HEK293 (cell line): ENCODE measurements at regions not wholly inside any gene's neighbourhood (a gene's known extent, or its start where the extent isn't known, plus 50 kb on each side); places are given as distances from the start of the nearest gene placed in this dataset.
"Not testable (repeated sequence)": the region's sequence is repeated elsewhere in the genome, so short reads cannot be mapped to it uniquely, and the experiment has no call there.

Source experiments
- CTCF ChIA-PET: fragments of 350-600 bp; formaldehyde crosslinking; extraction: SDS; loops from one replicate; lab custom pipeline; 2021; ENCODE audit warnings: antibody characterized with exemption; lab: Yijun Ruan, JAX
- POLR2A ChIA-PET: fragments of 300-600 bp; formaldehyde crosslinking; extraction: SDS; loops from one replicate; lab custom pipeline; 2020; ENCODE audit warnings: antibody characterized with exemption, inconsistent platforms; lab: Yijun Ruan, JAX
- H3K27ac ChIP-seq: fragments of 200-500 bp; sonication (Bioruptor generic); 2 replicates; pipeline ENCODE4 v1.5.1; 2014; ENCODE audit warnings: low read depth, low read length, control low read depth, inconsistent platforms; ENCODE audit errors: extremely low read depth
- H3K36me3 ChIP-seq, 2 experiments: fragments of 200-500 bp in 1 of 2; sonication (Bioruptor generic) in 1 of 2; 1 replicate in 1 of 2; 2 replicates in 1 of 2; pipeline ENCODE4 v1.5.1; 2014 to 2017; ENCODE audit warnings: inconsistent platforms in 2 of 2, low read length in 2 of 2; ENCODE audit not compliant: control insufficient read depth in 2 of 2, insufficient read depth in 1 of 2
- H3K4me1 ChIP-seq: fragments of 200-500 bp; sonication (Bioruptor generic); 2 replicates; pipeline ENCODE4 v1.5.1; 2014; ENCODE audit warnings: mild to moderate bottlenecking, low read length, inconsistent platforms; ENCODE audit not compliant: control insufficient read depth, insufficient read depth
- H3K4me3 ChIP-seq: 2 replicates; pipeline ENCODE4 v1.5.1; 2011; ENCODE audit warnings: low read depth, mild to moderate bottlenecking, control low read depth, low read length, moderate library complexity
- H3K9me3 ChIP-seq: fragments of 200-500 bp; sonication (Bioruptor generic); 2 replicates; pipeline ENCODE4 v1.5.1; 2014; ENCODE audit warnings: low read depth, low read length, inconsistent platforms; ENCODE audit not compliant: control insufficient read depth, insufficient read depth
- GLIS1 ChIP-seq: fragments of 450-650 bp; formaldehyde crosslinking; IDR thresholded peaks from 2 replicates; pipeline ENCODE4 v1.5.1; 2016; ENCODE audit warnings: missing biosample characterization, missing genetic modification characterization
- SP3 ChIP-seq: fragments of 450-650 bp; formaldehyde crosslinking; IDR thresholded peaks from 2 replicates; pipeline ENCODE4 v1.5.1; 2016; ENCODE audit warnings: missing biosample characterization, missing genetic modification characterization
- ZBTB44 ChIP-seq: fragments of 450-650 bp; IDR thresholded peaks from 2 replicates; pipeline ENCODE4 v1.5.1; 2018; ENCODE audit warnings: missing biosample characterization, mild to moderate bottlenecking, missing genetic modification characterization
- ZFHX2 ChIP-seq: fragments of 450-650 bp; formaldehyde crosslinking; conservative IDR thresholded peaks from 2 replicates; pipeline ENCODE4 v1.5.1; 2016; ENCODE audit warnings: missing biosample characterization, missing genetic modification characterization
- ZNF112 ChIP-seq: fragments of 450-650 bp; formaldehyde crosslinking; IDR thresholded peaks from 2 replicates; pipeline ENCODE4 v1.5.0; 2017; ENCODE audit warnings: missing biosample characterization, missing genetic modification characterization
- ZNF114 ChIP-seq: fragments of 450-650 bp; formaldehyde crosslinking; IDR thresholded peaks from 2 replicates; pipeline ENCODE4 v1.5.0; 2017; ENCODE audit warnings: missing biosample characterization, missing genetic modification characterization
- ZNF133 ChIP-seq: fragments of 450-650 bp; formaldehyde crosslinking; IDR thresholded peaks from 2 replicates; pipeline ENCODE4 v1.5.1; 2016; ENCODE audit warnings: missing biosample characterization, missing genetic modification characterization
- ZNF16 ChIP-seq: fragments of 450-650 bp; formaldehyde crosslinking; IDR thresholded peaks from 2 replicates; pipeline ENCODE4 v1.5.1; 2016; ENCODE audit warnings: low read depth, missing biosample characterization, missing genetic modification characterization
- ZNF211 ChIP-seq: fragments of 450-650 bp; formaldehyde crosslinking; IDR thresholded peaks from 2 replicates; pipeline ENCODE4 v1.5.1; 2016; ENCODE audit warnings: low read depth, missing biosample characterization, missing genetic modification characterization
- ZNF311 ChIP-seq: fragments of 450-650 bp; formaldehyde crosslinking; IDR thresholded peaks from 2 replicates; pipeline ENCODE4 v1.5.1; 2017; ENCODE audit warnings: missing biosample characterization, missing genetic modification characterization, borderline replicate concordance
- ZNF335 ChIP-seq: fragments of 450-650 bp; formaldehyde crosslinking; conservative IDR thresholded peaks from 2 replicates; pipeline ENCODE4 v1.5.1; 2016; ENCODE audit warnings: missing biosample characterization, missing genetic modification characterization
- ZNF350 ChIP-seq: fragments of 450-650 bp; formaldehyde crosslinking; IDR thresholded peaks from 2 replicates; pipeline ENCODE4 v1.5.0; 2017; ENCODE audit warnings: missing biosample characterization, mild to moderate bottlenecking, missing genetic modification characterization
- ZNF621 ChIP-seq: fragments of 450-650 bp; formaldehyde crosslinking; IDR thresholded peaks from 2 replicates; pipeline ENCODE4 v1.5.1; 2017; ENCODE audit warnings: missing biosample characterization, missing genetic modification characterization
- ZNF623 ChIP-seq: fragments of 450-650 bp; formaldehyde crosslinking; IDR thresholded peaks from 2 replicates; pipeline ENCODE4 v1.5.1; 2016; ENCODE audit warnings: missing biosample characterization, missing genetic modification characterization
- ZNF707 ChIP-seq: fragments of 450-650 bp; formaldehyde crosslinking; IDR thresholded peaks from 2 replicates; pipeline ENCODE4 v1.5.1; 2016; ENCODE audit warnings: missing biosample characterization, missing genetic modification characterization
- ZNF747 ChIP-seq: fragments of 450-650 bp; formaldehyde crosslinking; IDR thresholded peaks from 2 replicates; pipeline ENCODE4 v1.5.1; 2016; ENCODE audit warnings: missing biosample characterization, missing genetic modification characterization
- ZNF768 ChIP-seq: fragments of 450-650 bp; formaldehyde crosslinking; IDR thresholded peaks from 2 replicates; pipeline ENCODE4 v1.5.1; 2018; ENCODE audit warnings: missing biosample characterization, mild to moderate bottlenecking, missing genetic modification characterization
- TF ChIP-seq, protein P1 (sequence below): fragments of 450-650 bp; formaldehyde crosslinking; IDR thresholded peaks from 2 replicates; pipeline ENCODE4 v1.5.1; 2016; ENCODE audit warnings: missing biosample characterization, missing genetic modification characterization
- TF ChIP-seq, protein P2 (sequence below): fragments of 450-650 bp; formaldehyde crosslinking; IDR thresholded peaks from 2 replicates; pipeline ENCODE4 v1.5.1; 2016; ENCODE audit warnings: missing biosample characterization, missing genetic modification characterization

- H3K36me3 ChIP-seq, POLR2A ChIA-PET, H3K4me1 ChIP-seq, H3K9me3 ChIP-seq, H3K27ac ChIP-seq, H3K4me3 ChIP-seq, CTCF ChIA-PET: not testable (repeated sequence)
Measured at GRCh38 chr3:28627843-28628242, 279.2 kb upstream of the AZI2 start.

DNA sequence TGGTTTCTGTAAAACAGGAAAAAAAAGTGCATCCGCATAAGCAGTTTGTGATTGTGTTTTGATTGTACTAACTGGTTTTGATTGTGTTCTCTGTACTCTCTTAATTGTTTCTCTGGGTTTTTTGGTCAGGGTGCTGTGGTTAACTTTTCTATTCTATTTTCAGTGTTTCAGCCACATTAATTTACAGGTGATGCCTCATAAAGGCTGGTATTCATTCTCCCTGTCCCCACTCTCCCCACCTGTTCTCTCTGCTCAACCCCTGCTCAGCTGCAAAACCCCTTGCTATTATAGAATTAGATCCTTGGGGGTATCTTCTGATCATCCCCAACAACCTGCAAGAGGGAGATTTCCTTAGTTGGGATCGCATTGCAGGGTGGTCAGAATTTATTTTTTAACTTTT lies 285.4 kb upstream of the AZI2 start:
- H3K36me3 ChIP-seq: no peaks in the 10 kb centered on the region
- POLR2A ChIA-PET: no interaction called here
- H3K9me3 ChIP-seq: no peaks in the 10 kb centered on the region

GRCh38 chr3:28637742-28638141 lies 289.1 kb upstream of the AZI2 start:
- Histone ChIP-seq H3K4me1 (no peaks in the 10 kb centered on the region), H3K4me3 (no peak overlapping the region), H3K27ac (no peak overlapping the region), H3K9me3 (no peaks in the 10 kb centered on the region), H3K36me3 (no peaks in the 10 kb centered on the region)
- POLR2A ChIA-PET: no interaction called here
- CTCF ChIA-PET: no interaction called here
- no peak for TF ChIP-seq ZNF621 (tag by site-specific recombination)
- TF ChIP-seq ZNF623 (tag by site-specific recombination): no peak
- TF ChIP-seq ZNF211: no peak
- no peak for TF ChIP-seq ZBTB44
- no peak for TF ChIP-seq SP3 (tag by site-specific recombination)
- TF ChIP-seq, protein P1, sequence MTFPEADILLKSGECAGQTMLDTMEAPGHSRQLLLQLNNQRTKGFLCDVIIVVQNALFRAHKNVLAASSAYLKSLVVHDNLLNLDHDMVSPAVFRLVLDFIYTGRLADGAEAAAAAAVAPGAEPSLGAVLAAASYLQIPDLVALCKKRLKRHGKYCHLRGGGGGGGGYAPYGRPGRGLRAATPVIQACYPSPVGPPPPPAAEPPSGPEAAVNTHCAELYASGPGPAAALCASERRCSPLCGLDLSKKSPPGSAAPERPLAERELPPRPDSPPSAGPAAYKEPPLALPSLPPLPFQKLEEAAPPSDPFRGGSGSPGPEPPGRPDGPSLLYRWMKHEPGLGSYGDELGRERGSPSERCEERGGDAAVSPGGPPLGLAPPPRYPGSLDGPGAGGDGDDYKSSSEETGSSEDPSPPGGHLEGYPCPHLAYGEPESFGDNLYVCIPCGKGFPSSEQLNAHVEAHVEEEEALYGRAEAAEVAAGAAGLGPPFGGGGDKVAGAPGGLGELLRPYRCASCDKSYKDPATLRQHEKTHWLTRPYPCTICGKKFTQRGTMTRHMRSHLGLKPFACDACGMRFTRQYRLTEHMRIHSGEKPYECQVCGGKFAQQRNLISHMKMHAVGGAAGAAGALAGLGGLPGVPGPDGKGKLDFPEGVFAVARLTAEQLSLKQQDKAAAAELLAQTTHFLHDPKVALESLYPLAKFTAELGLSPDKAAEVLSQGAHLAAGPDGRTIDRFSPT (tag by site-specific recombination): no peak
- TF ChIP-seq ZNF350 (tag by site-specific recombination): no peak
- TF ChIP-seq, protein P2, sequence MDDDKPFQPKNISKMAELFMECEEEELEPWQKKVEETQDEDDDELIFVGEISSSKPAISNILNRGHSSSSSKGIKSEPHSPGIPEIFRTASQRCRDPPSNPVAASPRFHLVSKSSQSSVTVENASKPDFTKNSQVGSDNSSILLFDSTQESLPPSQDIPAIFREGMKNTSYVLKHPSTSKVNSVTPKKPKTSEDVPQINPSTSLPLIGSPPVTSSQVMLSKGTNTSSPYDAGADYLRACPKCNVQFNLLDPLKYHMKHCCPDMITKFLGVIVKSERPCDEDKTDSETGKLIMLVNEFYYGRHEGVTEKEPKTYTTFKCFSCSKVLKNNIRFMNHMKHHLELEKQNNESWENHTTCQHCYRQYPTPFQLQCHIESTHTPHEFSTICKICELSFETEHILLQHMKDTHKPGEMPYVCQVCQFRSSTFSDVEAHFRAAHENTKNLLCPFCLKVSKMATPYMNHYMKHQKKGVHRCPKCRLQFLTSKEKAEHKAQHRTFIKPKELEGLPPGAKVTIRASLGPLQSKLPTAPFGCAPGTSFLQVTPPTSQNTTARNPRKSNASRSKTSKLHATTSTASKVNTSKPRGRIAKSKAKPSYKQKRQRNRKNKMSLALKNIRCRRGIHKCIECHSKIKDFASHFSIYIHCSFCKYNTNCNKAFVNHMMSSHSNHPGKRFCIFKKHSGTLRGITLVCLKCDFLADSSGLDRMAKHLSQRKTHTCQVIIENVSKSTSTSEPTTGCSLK: no peak
- TF ChIP-seq ZNF112 (tag by site-specific recombination): no peak
- TF ChIP-seq GLIS1 (tag by site-specific recombination): no peak
- no peak for TF ChIP-seq ZNF707 (tag by site-specific recombination)
- TF ChIP-seq ZNF114: no peak

More for the DNA sequence above, 285.4 kb upstream of the AZI2 start:
- TF ChIP-seq ZNF335 (tag by site-specific recombination) (no peak), ZNF311 (tag by site-specific recombination) (no peak), ZNF768 (tag by site-specific recombination) (no peak), ZFHX2 (tag by site-specific recombination) (no peak), ZNF133 (tag by site-specific recombination) (no peak), ZNF747 (tag by site-specific recombination) (no peak), ZNF16 (tag by site-specific recombination) (no peak)
- Histone ChIP-seq H3K4me3 (no peak overlapping the region), H3K4me1 (no peaks in the 10 kb centered on the region), H3K27ac (no peak overlapping the region)
- CTCF ChIA-PET: no interaction called here
